H9 (cell line): ENCODE measurements at regions not wholly inside any gene's neighbourhood (a gene's known extent, or its start where the extent isn't known, plus 50 kb on each side); places are given as distances from the start of the nearest gene placed in this dataset.

ENCODE experiments used
- DNase-seq: peaks from one replicate; pipeline ENCODE4 v3.0.0-alpha.2; 2017
- H2AFZ ChIP-seq: one replicate; pipeline ENCODE4 v1.6.1; 2013; ENCODE audit warnings: mild to moderate bottlenecking, low read length, control low read depth, moderate library complexity
- H2AK5ac ChIP-seq: 2 replicates; pipeline ENCODE4 v1.6.1; 2013; ENCODE audit warnings: low read length, control low read depth, mixed read lengths; ENCODE audit not compliant: insufficient read length
- H2BK120ac ChIP-seq: one replicate; pipeline ENCODE4 v1.6.1; 2013; ENCODE audit warnings: low read depth, mild to moderate bottlenecking, low read length, control low read depth, inconsistent platforms; ENCODE audit not compliant: poor library complexity, severe bottlenecking
- H2BK12ac ChIP-seq: 2 replicates; pipeline ENCODE4 v1.6.1; 2013; ENCODE audit warnings: low read length, control low read depth, mixed read lengths, low read depth; ENCODE audit not compliant: insufficient read length
- H2BK15ac ChIP-seq: 2 replicates; pipeline ENCODE4 v1.6.1; 2013; ENCODE audit warnings: low read depth, low read length, control low read depth
- H2BK20ac ChIP-seq: one replicate; pipeline ENCODE4 v1.6.1; 2013; ENCODE audit warnings: low read depth, mild to moderate bottlenecking, low read length, control low read depth, inconsistent platforms; ENCODE audit not compliant: poor library complexity, severe bottlenecking
- H2BK5ac ChIP-seq: 2 replicates; pipeline ENCODE4 v1.6.1; 2013; ENCODE audit warnings: low read length, control low read depth, mixed read lengths; ENCODE audit not compliant: insufficient read length
- H3K14ac ChIP-seq: 2 replicates; pipeline ENCODE4 v1.6.1; 2013; ENCODE audit warnings: low read length, control low read depth; ENCODE audit not compliant: insufficient read depth
- H3K18ac ChIP-seq: 2 replicates; pipeline ENCODE4 v1.6.1; 2013; ENCODE audit warnings: low read depth, mild to moderate bottlenecking, mixed read lengths, low read length, control low read depth; ENCODE audit not compliant: insufficient read length
- H3K23ac ChIP-seq: 2 replicates; pipeline ENCODE4 v1.6.1; 2013; ENCODE audit warnings: low read length, control low read depth, mixed read lengths, low read depth; ENCODE audit not compliant: insufficient read length
- H3K23me2 ChIP-seq: 2 replicates; pipeline ENCODE4 v1.6.1; 2013; ENCODE audit warnings: low read depth, mild to moderate bottlenecking, mixed read lengths, low read length, control low read depth; ENCODE audit not compliant: insufficient read length, poor library complexity, severe bottlenecking
- H3K27ac ChIP-seq: 2 replicates; pipeline ENCODE4 v1.5.1; 2013; ENCODE audit warnings: low read length, control low read depth, mixed read lengths, low read depth; ENCODE audit not compliant: insufficient read length
- H3K27me3 ChIP-seq: 2 replicates; pipeline ENCODE4 v1.6.1; 2013; ENCODE audit warnings: low read length, control low read depth, inconsistent platforms; ENCODE audit not compliant: insufficient read depth
- H3K4ac ChIP-seq: 2 replicates; pipeline ENCODE4 v1.6.1; 2013; ENCODE audit warnings: low read depth, mild to moderate bottlenecking, control low read depth, inconsistent platforms, low read length, moderate library complexity
- H3K4me1 ChIP-seq: 2 replicates; pipeline ENCODE4 v1.6.1; 2013; ENCODE audit warnings: low read length, control low read depth, inconsistent platforms; ENCODE audit not compliant: insufficient read depth
- H3K4me2 ChIP-seq: 2 replicates; pipeline ENCODE4 v1.6.1; 2013; ENCODE audit warnings: low read length, control low read depth, mixed read lengths; ENCODE audit not compliant: insufficient read length, insufficient read depth
- H3K56ac ChIP-seq: 2 replicates; pipeline ENCODE4 v1.6.1; 2013; ENCODE audit warnings: low read depth, mild to moderate bottlenecking, mixed read lengths, low read length, control low read depth; ENCODE audit not compliant: insufficient read length
- H3K79me1 ChIP-seq: 2 replicates; pipeline ENCODE4 v1.6.1; 2013; ENCODE audit warnings: low read depth, mild to moderate bottlenecking, moderate library complexity, low read length, control low read depth, inconsistent platforms; ENCODE audit not compliant: insufficient read depth, poor library complexity, severe bottlenecking
- H3K79me2 ChIP-seq: 2 replicates; pipeline ENCODE4 v1.6.1; 2013; ENCODE audit warnings: low read length, control low read depth, inconsistent platforms; ENCODE audit not compliant: insufficient read depth
- H3K9ac ChIP-seq: 2 replicates; pipeline ENCODE4 v1.6.1; 2013; ENCODE audit warnings: low read length, control low read depth, mixed read lengths; ENCODE audit not compliant: insufficient read length; ENCODE audit errors: extremely low read depth
- H3K9me3 ChIP-seq: one replicate; pipeline ENCODE4 v1.6.1; 2013; ENCODE audit warnings: low read depth, low read length, inconsistent platforms; ENCODE audit not compliant: control insufficient read depth
- H3T11ph ChIP-seq: one replicate; pipeline ENCODE4 v1.6.1; 2013; ENCODE audit warnings: mild to moderate bottlenecking, low read length, control low read depth, inconsistent platforms
- H4K20me1 ChIP-seq: one replicate; pipeline ENCODE4 v1.6.1; 2013; ENCODE audit not compliant: control insufficient read depth, insufficient read length, insufficient read depth
- H4K5ac ChIP-seq: 2 replicates; pipeline ENCODE4 v1.6.1; 2013; ENCODE audit warnings: low read depth, mild to moderate bottlenecking, mixed read lengths, low read length, control low read depth; ENCODE audit not compliant: insufficient read length
- H4K8ac ChIP-seq: replicated peaks from 2 replicates; pipeline ENCODE4 v1.6.1; 2013; ENCODE audit warnings: low read length, control low read depth, mixed read lengths, low read depth; ENCODE audit not compliant: insufficient read length
- H4K91ac ChIP-seq: 2 replicates; pipeline ENCODE4 v1.6.1; 2013; ENCODE audit warnings: low read depth, mild to moderate bottlenecking, moderate library complexity, mixed read lengths, low read length, control low read depth; ENCODE audit not compliant: insufficient read length
- H3K27ac Mint-ChIP-seq, 3 experiments: 2 replicates in 2 of 3; 3 replicates in 1 of 3; pipeline ENCODE4 v1.8.0; 2020 to 2021; ENCODE audit warnings: mixed read lengths in 3 of 3, mild to moderate bottlenecking in 1 of 3, moderate library complexity in 1 of 3
- H3K27me3 Mint-ChIP-seq: 2 replicates; pipeline ENCODE4 v1.8.0; 2021; ENCODE audit warnings: low read depth, mild to moderate bottlenecking, moderate library complexity, mixed read lengths
- H3K36me3 Mint-ChIP-seq, 3 experiments: 2 replicates in 2 of 3; 3 replicates in 1 of 3; pipeline ENCODE4 v1.8.0; 2020 to 2021; ENCODE audit warnings: low read depth in 3 of 3, mixed read lengths in 3 of 3; ENCODE audit not compliant: insufficient read depth in 1 of 3
- H3K4me1 Mint-ChIP-seq, 2 experiments: 2 replicates each; pipeline ENCODE4 v1.8.0; 2020; ENCODE audit warnings: mixed read lengths in 2 of 2
- H3K4me3 Mint-ChIP-seq, 2 experiments: 2 replicates in 1 of 2; 3 replicates in 1 of 2; pipeline ENCODE4 v1.8.0; 2020 to 2021; ENCODE audit warnings: mild to moderate bottlenecking in 2 of 2, mixed read lengths in 2 of 2, moderate library complexity in 1 of 2
- H3K9me3 Mint-ChIP-seq, 2 experiments: 2 replicates in 1 of 2; 3 replicates in 1 of 2; pipeline ENCODE4 v1.8.0; 2020; ENCODE audit warnings: mild to moderate bottlenecking in 2 of 2, mixed read lengths in 2 of 2, moderate library complexity in 1 of 2
- WGBS: extraction: QIAGEN DNeasy Blood & Tissue Kit; methylation state at CpG from one replicate; pipeline ENCODE4 v1.1.7; 2013; ENCODE audit warnings: missing lambda C conversion rate, low lambda C conversion rate, mixed read lengths; ENCODE audit not compliant: insufficient read length; ENCODE audit errors: extremely low coverage; 5-methylcytosine and 5-hydroxymethylcytosine counted together
- TF ChIP-seq, protein P1 (sequence below): fragments of 200-600 bp; sonication (generic); conservative IDR thresholded peaks from 3 replicates; pipeline ENCODE4 v1.8.0; 2021; ENCODE audit warnings: antibody characterized with exemption, mild to moderate bottlenecking

DNA sequence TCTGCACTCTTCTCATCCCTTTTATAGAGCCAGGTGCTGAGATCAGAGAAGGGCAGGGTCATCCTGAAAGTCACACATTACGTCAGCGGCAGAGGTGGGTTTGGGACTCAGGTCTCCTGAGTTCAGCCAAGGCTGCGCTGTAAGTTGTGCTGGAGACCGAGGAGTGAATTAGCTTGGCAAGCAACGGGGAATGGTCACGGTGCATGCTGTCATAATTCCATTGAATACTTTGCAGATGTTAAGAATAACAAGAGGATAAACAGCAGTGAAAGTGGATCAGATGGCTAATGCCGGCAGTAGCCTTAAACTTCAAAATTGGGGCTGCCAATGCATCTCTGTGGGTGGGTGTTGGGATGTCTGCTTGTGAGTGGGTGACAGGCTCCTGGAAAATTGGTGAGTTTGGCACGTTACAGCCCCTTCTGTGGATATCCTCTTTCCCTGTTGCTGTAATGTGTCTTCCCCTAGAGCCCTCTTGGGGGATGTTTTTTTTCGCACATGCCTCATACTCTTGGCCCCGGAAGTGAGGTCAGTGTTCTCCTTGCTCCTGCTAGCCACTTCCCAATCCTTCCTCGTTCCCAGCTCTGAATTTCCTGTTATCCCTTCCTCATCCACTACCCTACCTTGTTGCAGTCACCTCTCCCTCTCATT, 287.1 kb upstream of the SRRM4 start:
- no peaks in the 10 kb centered on the region for H3K79me1 ChIP-seq

More for the DNA sequence above, 287.1 kb upstream of the SRRM4 start:
- Histone ChIP-seq H3K4me2 (no peak overlapping the region), H3K4ac (no peak overlapping the region), H2BK5ac (no peak overlapping the region), H4K20me1 (no peaks in the 10 kb centered on the region), H3K4me1 (no peaks in the 10 kb centered on the region; the same call in 1 of the 2 replicates), H4K91ac (no peak overlapping the region), H3K9ac (no peak overlapping the region), H3K27ac (no peak overlapping the region), H3K23ac (no peak overlapping the region), H2BK15ac (no peak overlapping the region), H3K18ac (no peak overlapping the region), H3T11ph (no peak overlapping the region), H2AFZ (no peak overlapping the region), H2BK12ac (no peak overlapping the region), H2BK20ac (no peak overlapping the region), H2AK5ac (no peak overlapping the region), H3K9me3 (no peaks in the 10 kb centered on the region), H3K14ac (no peak overlapping the region), H2BK120ac (no peak overlapping the region), H3K27me3 (no peaks in the 10 kb centered on the region), H4K5ac (no peak overlapping the region), H4K8ac (no peak overlapping the region), H3K56ac (no peak overlapping the region), H3K23me2 (no peaks in the 10 kb centered on the region), H3K79me2 (no peaks in the 10 kb centered on the region)
- H3K4me1 Mint-ChIP-seq: peaks cover 6% of the 10 kb centered on the region in 2 experiments
- no CpG with 5 or more reads among the region's 11 CpGs for WGBS
- no peak overlapping the region for H3K27ac Mint-ChIP-seq
- TF ChIP-seq, protein P1, sequence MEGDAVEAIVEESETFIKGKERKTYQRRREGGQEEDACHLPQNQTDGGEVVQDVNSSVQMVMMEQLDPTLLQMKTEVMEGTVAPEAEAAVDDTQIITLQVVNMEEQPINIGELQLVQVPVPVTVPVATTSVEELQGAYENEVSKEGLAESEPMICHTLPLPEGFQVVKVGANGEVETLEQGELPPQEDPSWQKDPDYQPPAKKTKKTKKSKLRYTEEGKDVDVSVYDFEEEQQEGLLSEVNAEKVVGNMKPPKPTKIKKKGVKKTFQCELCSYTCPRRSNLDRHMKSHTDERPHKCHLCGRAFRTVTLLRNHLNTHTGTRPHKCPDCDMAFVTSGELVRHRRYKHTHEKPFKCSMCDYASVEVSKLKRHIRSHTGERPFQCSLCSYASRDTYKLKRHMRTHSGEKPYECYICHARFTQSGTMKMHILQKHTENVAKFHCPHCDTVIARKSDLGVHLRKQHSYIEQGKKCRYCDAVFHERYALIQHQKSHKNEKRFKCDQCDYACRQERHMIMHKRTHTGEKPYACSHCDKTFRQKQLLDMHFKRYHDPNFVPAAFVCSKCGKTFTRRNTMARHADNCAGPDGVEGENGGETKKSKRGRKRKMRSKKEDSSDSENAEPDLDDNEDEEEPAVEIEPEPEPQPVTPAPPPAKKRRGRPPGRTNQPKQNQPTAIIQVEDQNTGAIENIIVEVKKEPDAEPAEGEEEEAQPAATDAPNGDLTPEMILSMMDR: no peak
- no peak for DNase-seq
- H3K27me3 Mint-ChIP-seq: peaks cover 2% of the 10 kb centered on the region; the same call in 1 of the 2 replicates
- H3K4me3 Mint-ChIP-seq: no peak overlapping the region
- H3K9me3 Mint-ChIP-seq: no peaks in the 10 kb centered on the region; a peak in 1 of 5 replicates
- H3K36me3 Mint-ChIP-seq: no peaks in the 10 kb centered on the region
